H1 (cell line): ENCODE measurements at regions not wholly inside any gene's neighbourhood (a gene's known extent, or its start where the extent isn't known, plus 50 kb on each side); places are given as distances from the start of the nearest gene placed in this dataset.

Experiments used
- CTCF ChIA-PET: fragments of 300-600 bp; sonication (Branson Sonifier 250); formaldehyde crosslinking; loops from one replicate; lab custom pipeline; 2021; ENCODE audit not compliant: partially characterized antibody; lab: Charles Lee
- POLR2A ChIA-PET: fragments of 300-600 bp; sonication (Branson Sonifier 250); formaldehyde crosslinking; loops from one replicate; lab custom pipeline; 2021; ENCODE audit warnings: inconsistent platforms; ENCODE audit not compliant: partially characterized antibody; lab: Charles Lee
- DNase-seq, 2 experiments: peaks; one replicate each; pipeline versions ENCODE4 v3.0.0 to v3.0.0-alpha.2; 2010 to 2022; ENCODE audit warnings: low spot score in 2 of 2, low read depth in 1 of 2, mixed read lengths in 1 of 2
- FAIRE-seq: peaks from 2 replicates; lab custom pipeline; 2011; peaks lifted over from hg19 to GRCh38; lab: Jason Lieb, UNC
- H2AFZ ChIP-seq: 2 replicates; pipeline ENCODE4 v1.8.1; 2012; ENCODE audit warnings: low read length, inconsistent platforms
- H2AK5ac ChIP-seq: 2 replicates; pipeline ENCODE4 v1.6.1; 2013; ENCODE audit warnings: low read depth, low read length
- H2BK120ac ChIP-seq: replicated peaks from 2 replicates; pipeline ENCODE3; 2013; ENCODE audit warnings: low read depth, low read length, inconsistent platforms
- H2BK12ac ChIP-seq: 2 replicates; pipeline ENCODE4 v1.6.1; 2013; ENCODE audit warnings: low read depth, low read length
- H2BK15ac ChIP-seq: 2 replicates; pipeline ENCODE4 v1.6.1; 2013; ENCODE audit warnings: low read length
- H2BK20ac ChIP-seq: 2 replicates; pipeline ENCODE4 v1.6.1; 2013; ENCODE audit warnings: low read length
- H2BK5ac ChIP-seq: 2 replicates; pipeline ENCODE4 v1.6.1; 2013; ENCODE audit warnings: low read depth, low read length
- H3K14ac ChIP-seq: 2 replicates; pipeline ENCODE4 v1.6.1; 2013; ENCODE audit warnings: inconsistent platforms; ENCODE audit not compliant: insufficient read length
- H3K18ac ChIP-seq: 2 replicates; pipeline ENCODE4 v1.6.1; 2013; ENCODE audit warnings: low read length; ENCODE audit errors: extremely low read depth
- H3K23ac ChIP-seq: 2 replicates; pipeline ENCODE4 v1.6.1; 2013; ENCODE audit warnings: inconsistent platforms; ENCODE audit not compliant: insufficient read length
- H3K23me2 ChIP-seq: 2 replicates; pipeline ENCODE4 v1.6.1; 2013; ENCODE audit warnings: low read depth, low read length
- H3K27ac ChIP-seq: 2 replicates; pipeline ENCODE4 v1.6.1; 2011; ENCODE audit warnings: low read depth, low read length, inconsistent platforms
- H3K27me3 ChIP-seq, 4 experiments: replicated peaks in 1 of 4; 1 replicate in 1 of 4; 2 replicates in 3 of 4; pipeline versions ENCODE4 v1.6.1 to v1.8.1; 2011 to 2013; ENCODE audit warnings: low read length in 3 of 4, mild to moderate bottlenecking in 3 of 4, inconsistent platforms in 2 of 4, mixed read lengths in 2 of 4, moderate library complexity in 1 of 4; ENCODE audit not compliant: control insufficient read depth in 3 of 4, insufficient read depth in 3 of 4; ENCODE audit errors: extremely low read depth in 1 of 4
- H3K36me3 ChIP-seq, 4 experiments: 2 replicates each; pipeline versions ENCODE4 v1.6.1 to v1.8.1; 2011 to 2013; ENCODE audit warnings: mild to moderate bottlenecking in 4 of 4, low read length in 3 of 4, moderate library complexity in 2 of 4, control low read depth in 1 of 4, inconsistent platforms in 1 of 4; ENCODE audit not compliant: insufficient read depth in 4 of 4, control insufficient read depth in 2 of 4
- H3K4ac ChIP-seq: replicated peaks from 2 replicates; pipeline ENCODE3; 2013; ENCODE audit warnings: low read length, low read depth, mixed read lengths, inconsistent platforms; ENCODE audit not compliant: insufficient read length
- H3K4me1 ChIP-seq, 4 experiments: replicated peaks in 1 of 4; 1 replicate in 1 of 4; 2 replicates in 3 of 4; pipeline versions ENCODE4 v1.6.1 to v1.8.1; 2011 to 2013; ENCODE audit warnings: low read length in 3 of 4, inconsistent platforms in 2 of 4, mixed read lengths in 1 of 4; ENCODE audit not compliant: insufficient read depth in 4 of 4, control insufficient read depth in 3 of 4
- H3K4me2 ChIP-seq, 2 experiments: 2 replicates each; pipeline versions ENCODE4 v1.6.1 to v1.8.1; 2011 to 2013; ENCODE audit warnings: low read depth in 2 of 2, low read length in 2 of 2, control low read depth in 1 of 2, inconsistent platforms in 1 of 2, mild to moderate bottlenecking in 1 of 2; ENCODE audit not compliant: insufficient read depth in 1 of 2
- H3K4me3 ChIP-seq, 4 experiments: fragments of 200-600, 300-600 bp in 1 of 4; sonication (generic), shearing (Covaris generic), sonication (Bioruptor Twin) in 1 of 4; 2 replicates each; pipeline versions ENCODE4 v1.5.1 to v1.8.1; 2011 to 2016; ENCODE audit warnings: low read length in 4 of 4, low read depth in 3 of 4, control low read depth in 2 of 4, inconsistent platforms in 2 of 4, mild to moderate bottlenecking in 2 of 4, mixed read lengths in 1 of 4, moderate library complexity in 1 of 4; ENCODE audit not compliant: insufficient read depth in 2 of 4; ENCODE audit errors: extremely low read depth in 1 of 4
- H3K56ac ChIP-seq: replicated peaks from 2 replicates; pipeline ENCODE3; 2013; ENCODE audit warnings: low read depth, mild to moderate bottlenecking, mixed read lengths, low read length, inconsistent platforms; ENCODE audit not compliant: insufficient read length
- H3K79me1 ChIP-seq: 2 replicates; pipeline ENCODE4 v1.6.1; 2013; ENCODE audit warnings: low read depth, low read length, control low read depth
- H3K79me2 ChIP-seq, 2 experiments: 2 replicates each; pipeline versions ENCODE4 v1.6.1 to v1.8.1; 2012 to 2013; ENCODE audit warnings: low read length in 2 of 2, mild to moderate bottlenecking in 2 of 2, inconsistent platforms in 1 of 2; ENCODE audit not compliant: insufficient read depth in 2 of 2, control insufficient read depth in 1 of 2
- H3K9ac ChIP-seq, 4 experiments: replicated peaks in 1 of 4; 1 replicate in 1 of 4; 2 replicates in 3 of 4; pipeline versions ENCODE4 v1.6.1 to v1.8.1; 2011 to 2013; ENCODE audit warnings: low read depth in 3 of 4, low read length in 3 of 4, control low read depth in 2 of 4, mild to moderate bottlenecking in 2 of 4, moderate library complexity in 2 of 4, inconsistent platforms in 1 of 4; ENCODE audit errors: extremely low read depth in 1 of 4
- H3K9me3 ChIP-seq, 2 experiments: 2 replicates each; pipeline versions ENCODE4 v1.6.1 to v1.8.1; 2012 to 2013; ENCODE audit warnings: mild to moderate bottlenecking in 2 of 2, moderate library complexity in 2 of 2, control low read depth in 1 of 2, inconsistent platforms in 1 of 2, low read depth in 1 of 2, low read length in 1 of 2, mixed read lengths in 1 of 2; ENCODE audit not compliant: insufficient read depth in 2 of 2
- H4K20me1 ChIP-seq, 2 experiments: replicated peaks in 1 of 2; 2 replicates each; pipeline versions ENCODE3 to v1.8.1; 2011 to 2013; ENCODE audit warnings: inconsistent platforms in 2 of 2, low read length in 2 of 2, mild to moderate bottlenecking in 1 of 2; ENCODE audit not compliant: insufficient read depth in 2 of 2, control insufficient read depth in 1 of 2
- H4K5ac ChIP-seq: 2 replicates; pipeline ENCODE4 v1.6.1; 2013; ENCODE audit warnings: low read length, low read depth, mixed read lengths, inconsistent platforms; ENCODE audit not compliant: insufficient read length
- H4K8ac ChIP-seq: 2 replicates; pipeline ENCODE4 v1.8.0; 2013; ENCODE audit warnings: mild to moderate bottlenecking, moderate library complexity, low read length, inconsistent platforms; ENCODE audit not compliant: insufficient read depth; ENCODE audit errors: extremely low read depth
- H4K91ac ChIP-seq: replicated peaks from 2 replicates; pipeline ENCODE3; 2013; ENCODE audit warnings: low read length, mixed read lengths, inconsistent platforms; ENCODE audit not compliant: insufficient read length
- EZH2 ChIP-seq: fragments of 200-600 bp; sonication (generic); IDR thresholded peaks from 2 replicates; pipeline ENCODE4 v1.7.1; 2012; ENCODE audit warnings: low read depth, mild to moderate bottlenecking, moderate library complexity, low read length, inconsistent platforms; ENCODE audit not compliant: severe bottlenecking
- RBBP5 ChIP-seq: IDR thresholded peaks from 2 replicates; pipeline ENCODE4 v1.7.1; 2012; ENCODE audit warnings: low read depth, mild to moderate bottlenecking, inconsistent platforms, low read length, moderate library complexity, borderline replicate concordance
- WGBS, 2 experiments: shearing (Covaris generic) in 1 of 2; methylation state at CpG; one replicate each; pipeline versions ENCODE4 v1.1.6 to v1.1.7; 2013 to 2015; ENCODE audit warnings: low lambda C conversion rate in 2 of 2, mixed read lengths in 2 of 2, inconsistent platforms in 1 of 2, low coverage in 1 of 2, missing lambda C conversion rate in 1 of 2; ENCODE audit not compliant: insufficient replicate concordance in 2 of 2, insufficient coverage in 1 of 2, insufficient read length in 1 of 2; ENCODE audit errors: extremely low coverage in 1 of 2, missing lambda C conversion rate in 1 of 2; 5-methylcytosine and 5-hydroxymethylcytosine counted together

DNA sequence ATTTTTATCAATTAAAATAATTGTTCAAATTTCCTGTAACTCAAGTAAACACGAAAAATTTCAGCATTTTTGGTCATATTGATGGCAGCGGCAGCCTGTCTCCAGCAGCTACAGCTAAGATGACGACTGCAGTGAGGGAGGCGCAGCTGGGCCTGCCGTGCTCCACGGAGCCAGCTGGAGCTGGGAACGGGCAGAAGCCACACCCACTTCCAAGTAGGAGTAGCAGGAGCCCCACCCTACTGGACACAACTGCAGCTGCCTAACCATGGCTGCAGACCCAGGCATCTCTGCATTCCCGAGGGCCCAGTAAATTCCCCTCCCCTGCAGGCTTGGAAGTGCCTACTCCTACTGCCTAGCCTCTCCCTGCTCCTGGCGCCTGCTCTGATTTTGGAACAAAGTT is 2031.7 kb downstream of the EFNA5 start:
- WGBS, 2 experiments: 89% methylated on average over 9 of the region's 9 CpGs; no CpG with 5 or more reads in 1 of the 2 experiments
- Histone ChIP-seq H3K36me3 (no peaks in the 10 kb centered on the region), H3K18ac (no peak overlapping the region), H3K4me1 (no peaks in the 10 kb centered on the region), H3K56ac (no peak overlapping the region), H4K8ac (no peak overlapping the region), H3K23me2 (no peaks in the 10 kb centered on the region), H3K79me2 (no peaks in the 10 kb centered on the region), H3K4me3 (no peak overlapping the region), H3K4ac (no peak overlapping the region), H3K27me3 (no peaks in the 10 kb centered on the region), H2BK15ac (no peak overlapping the region), H3K79me1 (no peaks in the 10 kb centered on the region), H4K5ac (no peak overlapping the region), H4K91ac (no peak overlapping the region), H2BK20ac (no peak overlapping the region), H2AFZ (no peak overlapping the region), H3K9me3 (peaks cover 0 to 3% of the 10 kb centered on the region in 2 experiments; a peak in 1 of 4 replicates), H3K9ac (no peak overlapping the region), H3K4me2 (no peak overlapping the region), H3K14ac (no peak overlapping the region), H4K20me1 (no peaks in the 10 kb centered on the region), H3K23ac (no peak overlapping the region), H2BK120ac (no peak overlapping the region), H2BK12ac (no peak overlapping the region), H3K27ac (no peak overlapping the region), H2AK5ac (no peak overlapping the region), H2BK5ac (no peak overlapping the region)
- CTCF ChIA-PET: interaction anchor here (1.5 kb wide), 1 partner anchor 12 kb away, joined by 3 read pairs; no protein-coding TSS in a partner anchor
- no peak for TF ChIP-seq EZH2
- 0 out of 2 replicates have a peak, but pooled peaks have one; percentile 36 for TF ChIP-seq RBBP5
- POLR2A ChIA-PET: no interaction called here
- no peak for FAIRE-seq
- peak in 1 of 2 experiments; percentile 15 for DNase-seq
